HUES64 (cell line): ENCODE measurements at regions not wholly inside any gene's neighbourhood (a gene's known extent, or its start where the extent isn't known, plus 50 kb on each side); places are given as distances from the start of the nearest gene placed in this dataset.
"Not testable (repeated sequence)": the region's sequence is repeated elsewhere in the genome, so short reads cannot be mapped to it uniquely, and the experiment has no call there.

Experiments
- H3K27ac ChIP-seq: 2 replicates; pipeline ENCODE4 v1.7.0; 2013; ENCODE audit warnings: low read depth, low read length, inconsistent platforms
- H3K27me3 ChIP-seq: 2 replicates; pipeline ENCODE4 v1.6.1; 2013; ENCODE audit warnings: mild to moderate bottlenecking, low read length; ENCODE audit not compliant: insufficient read depth
- H3K36me3 ChIP-seq: 2 replicates; pipeline ENCODE4 v1.6.1; 2013; ENCODE audit warnings: mild to moderate bottlenecking, low read length; ENCODE audit not compliant: insufficient read depth
- H3K4me1 ChIP-seq: 2 replicates; pipeline ENCODE4 v1.6.1; 2013; ENCODE audit warnings: mild to moderate bottlenecking, low read length, moderate library complexity; ENCODE audit not compliant: insufficient read depth
- H3K4me3 ChIP-seq: 2 replicates; pipeline ENCODE4 v1.5.1; 2013; ENCODE audit warnings: mild to moderate bottlenecking, low read length, moderate library complexity
- H3K9ac ChIP-seq: 2 replicates; pipeline ENCODE4 v1.6.1; 2013; ENCODE audit warnings: mild to moderate bottlenecking, low read depth, low read length
- H3K9me3 ChIP-seq: 2 replicates; pipeline ENCODE4 v1.6.1; 2013; ENCODE audit warnings: low read depth, low read length; ENCODE audit not compliant: insufficient read depth
- WGBS: fragments of 150-250, 120-280 bp; methylation state at CpG from one replicate; pipeline ENCODE4 v1.1.7; 2013; ENCODE audit warnings: missing lambda C conversion rate; 5-methylcytosine and 5-hydroxymethylcytosine counted together

- WGBS: 100% methylated on average over 2 of the region's 2 CpGs
- H3K4me3 ChIP-seq, H3K36me3 ChIP-seq, H3K9ac ChIP-seq, H3K27ac ChIP-seq, H3K27me3 ChIP-seq, H3K4me1 ChIP-seq: not testable (repeated sequence)
- peaks cover 45% of the 10 kb centered on the region for H3K9me3 ChIP-seq
These were observed 59.5 kb upstream of the MAP10 start for GRCh38 chr1:232745698-232746097.

GRCh38 chr1:232748910-232749368, 56.3 kb upstream of the MAP10 start:
- WGBS: 86% methylated on average over 8 of the region's 8 CpGs
- Histone ChIP-seq H3K36me3 (no peaks in the 10 kb centered on the region), H3K9me3 (peaks cover 47% of the 10 kb centered on the region), H3K4me1 (no peaks in the 10 kb centered on the region), H3K27ac (no peak overlapping the region), H3K9ac (no peak overlapping the region), H3K4me3 (no peak overlapping the region), H3K27me3 (no peaks in the 10 kb centered on the region)

- Histone ChIP-seq H3K36me3 (no peaks in the 10 kb centered on the region), H3K4me3 (no peak overlapping the region), H3K4me1 (no peaks in the 10 kb centered on the region), H3K9me3 (peaks cover 48% of the 10 kb centered on the region), H3K9ac (no peak overlapping the region), H3K27ac (no peak overlapping the region), H3K27me3 (no peaks in the 10 kb centered on the region)
- WGBS: 82% methylated on average over 6 of the region's 7 CpGs
These were observed 53.6 kb upstream of the MAP10 start for GRCh38 chr1:232751393-232752140.

- Histone ChIP-seq H3K27me3 (no peaks in the 10 kb centered on the region), H3K4me1 (no peaks in the 10 kb centered on the region), H3K27ac (no peak overlapping the region), H3K9ac (no peak overlapping the region), H3K4me3 (no peak overlapping the region), H3K36me3 (no peaks in the 10 kb centered on the region), H3K9me3 (peaks cover 45% of the 10 kb centered on the region)
- WGBS: no CpG with 5 or more reads among the region's 1 CpG
These were observed 52.9 kb upstream of the MAP10 start for GRCh38 chr1:232752365-232752764.

- H3K27me3 ChIP-seq: no peaks in the 10 kb centered on the region
- H3K9ac ChIP-seq: no peak overlapping the region
- H3K4me3 ChIP-seq: no peak overlapping the region
- H3K27ac ChIP-seq: no peak overlapping the region
- WGBS: 88% methylated on average over 1 of the region's 1 CpG
- H3K9me3 ChIP-seq: peaks cover 20% of the 10 kb centered on the region
- H3K36me3 ChIP-seq: no peaks in the 10 kb centered on the region
- no peaks in the 10 kb centered on the region for H3K4me1 ChIP-seq
These were observed 50.3 kb upstream of the MAP10 start for GRCh38 chr1:232754930-232755329.
